SKM-1 (cell line): ENCODE measurements at regions not wholly inside any gene's neighbourhood (a gene's known extent, or its start where the extent isn't known, plus 50 kb on each side); places are given as distances from the start of the nearest gene placed in this dataset.
A peak's percentile ranks its signal among the peaks of the same experiment; 100 is the strongest.

Experiments used
- DNase-seq: peaks from one replicate; lab custom pipeline; 2025; ENCODE audit not compliant: unreplicated experiment; lab: John Stamatoyannopoulos, UW

DNA sequence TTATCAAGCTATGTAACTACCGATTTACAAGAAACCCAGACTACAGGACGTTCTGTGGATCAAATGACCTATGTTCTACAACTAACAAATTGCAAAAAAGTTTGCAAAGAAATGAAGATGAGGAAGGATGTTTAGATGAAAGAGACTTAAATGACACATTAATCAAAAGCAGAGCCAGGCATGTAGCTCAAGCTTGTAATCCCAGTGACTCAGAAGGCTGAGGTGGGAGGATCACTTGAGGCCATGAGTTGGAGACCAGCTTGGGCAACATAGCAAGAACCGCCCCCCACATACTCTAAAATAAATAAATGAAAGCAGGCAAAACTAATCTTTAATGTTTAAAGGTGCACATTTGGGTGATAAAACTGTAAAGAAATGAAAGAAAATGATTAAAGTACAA is 331.9 kb downstream of the BTG1 start:
- no peak for DNase-seq

- DNase-seq: peak; percentile 6
These were observed 334.0 kb downstream of the BTG1 start for GRCh38 chr12:91811481-91812287.

- no peak for DNase-seq
These were observed 334.9 kb downstream of the BTG1 start for GRCh38 chr12:91810531-91811451.

DNA sequence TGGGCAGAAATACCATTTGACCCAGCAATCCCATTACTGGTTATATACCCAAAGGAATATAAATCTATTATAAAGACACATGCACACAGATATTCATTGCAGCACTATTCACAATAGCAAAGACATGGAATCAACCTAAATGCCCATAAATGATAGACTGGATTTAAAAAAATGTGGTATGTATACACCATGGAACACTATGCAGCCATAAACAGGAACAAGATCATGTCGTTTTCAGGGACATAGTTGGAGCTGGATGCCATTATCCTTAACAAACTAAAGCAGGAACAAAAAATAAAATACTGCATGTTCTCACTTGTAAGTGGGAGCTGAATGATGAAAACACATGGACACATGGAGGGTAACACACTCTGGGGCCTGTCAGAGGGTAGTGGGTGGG is 335.6 kb downstream of the BTG1 start:
- DNase-seq: no peak

DNA sequence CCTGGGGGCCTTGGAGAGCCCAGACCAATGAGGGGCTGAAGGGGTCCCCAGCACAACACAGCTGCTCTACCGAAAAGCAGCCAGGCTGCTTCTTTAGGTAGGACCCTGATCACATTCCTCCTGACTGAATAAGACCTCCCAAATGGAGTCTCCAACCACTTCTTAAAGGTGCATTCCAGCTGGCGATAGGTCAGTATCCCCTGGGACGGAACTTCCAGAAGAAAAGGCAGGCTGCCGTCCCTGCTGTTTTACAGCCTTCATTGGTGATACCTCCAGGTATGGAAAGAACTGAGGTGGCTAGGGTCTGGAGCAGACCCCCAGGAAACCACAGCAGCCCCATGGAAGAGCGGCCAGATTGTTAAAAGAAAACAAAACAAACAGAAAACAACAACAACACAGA is 340.6 kb downstream of the BTG1 start:
- DNase-seq: no peak

- DNase-seq: no peak
These were observed 341.1 kb downstream of the BTG1 start for GRCh38 chr12:91804533-91804932.

DNA sequence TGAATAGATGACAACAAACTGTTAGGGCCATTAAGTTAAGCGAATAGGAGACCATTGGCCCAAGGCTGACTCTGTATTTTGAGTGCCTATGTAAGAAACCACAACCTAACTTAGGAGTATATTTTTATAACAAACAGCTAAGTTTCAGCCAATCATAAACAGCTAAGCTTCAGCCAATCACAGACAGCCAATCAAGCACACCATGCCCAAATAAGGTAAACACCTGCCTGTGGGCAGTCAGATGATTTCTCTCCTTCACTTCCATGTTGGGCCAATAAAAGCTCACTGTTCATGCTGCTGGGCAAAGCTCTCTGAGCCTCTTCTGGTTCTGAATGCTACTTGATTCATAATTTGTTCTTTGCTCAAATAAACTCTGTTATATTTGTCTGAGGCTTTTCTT is 344.6 kb downstream of the BTG1 start:
- no peak for DNase-seq

DNA sequence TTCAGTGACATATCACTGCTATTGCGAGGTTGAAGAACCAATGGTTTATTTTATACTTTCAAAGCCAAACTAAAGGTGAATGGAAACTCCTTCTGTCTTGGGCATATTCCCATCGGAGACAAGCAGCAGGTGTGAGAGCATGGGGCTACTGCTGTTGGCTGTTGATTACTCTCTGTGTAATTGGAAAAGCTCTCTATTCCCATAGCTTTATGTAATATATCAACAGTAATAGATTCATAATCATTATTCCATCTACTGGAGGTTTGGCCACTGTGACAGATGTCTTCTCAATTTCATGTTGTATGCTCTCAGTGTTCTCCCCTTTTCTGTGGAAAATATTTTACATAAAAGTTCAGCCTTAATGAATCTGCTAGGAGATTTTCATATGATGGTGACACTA is 352.0 kb downstream of the BTG1 start:
- DNase-seq: no peak

DNA sequence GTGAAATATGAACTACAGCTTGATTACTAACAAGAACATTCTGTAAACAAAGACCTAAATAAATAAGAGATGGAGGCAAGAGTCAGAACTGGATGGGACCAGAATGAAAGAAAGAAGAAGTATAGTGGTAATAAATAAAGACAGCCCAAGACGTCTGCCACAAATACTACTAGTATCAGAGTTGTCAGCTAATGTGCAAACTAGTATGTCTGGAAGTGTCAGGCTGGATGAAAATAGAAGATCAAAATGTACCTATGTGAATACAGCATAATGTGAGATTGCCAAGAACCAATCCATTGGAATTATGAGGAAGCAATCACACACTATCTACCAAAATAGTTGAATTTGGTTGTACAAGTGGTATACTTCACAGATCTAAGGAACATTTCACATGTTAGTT is 353.0 kb downstream of the BTG1 start:
- no peak for DNase-seq

- no peak for DNase-seq
These were observed 359.0 kb downstream of the BTG1 start for GRCh38 chr12:91786499-91787272.

DNA sequence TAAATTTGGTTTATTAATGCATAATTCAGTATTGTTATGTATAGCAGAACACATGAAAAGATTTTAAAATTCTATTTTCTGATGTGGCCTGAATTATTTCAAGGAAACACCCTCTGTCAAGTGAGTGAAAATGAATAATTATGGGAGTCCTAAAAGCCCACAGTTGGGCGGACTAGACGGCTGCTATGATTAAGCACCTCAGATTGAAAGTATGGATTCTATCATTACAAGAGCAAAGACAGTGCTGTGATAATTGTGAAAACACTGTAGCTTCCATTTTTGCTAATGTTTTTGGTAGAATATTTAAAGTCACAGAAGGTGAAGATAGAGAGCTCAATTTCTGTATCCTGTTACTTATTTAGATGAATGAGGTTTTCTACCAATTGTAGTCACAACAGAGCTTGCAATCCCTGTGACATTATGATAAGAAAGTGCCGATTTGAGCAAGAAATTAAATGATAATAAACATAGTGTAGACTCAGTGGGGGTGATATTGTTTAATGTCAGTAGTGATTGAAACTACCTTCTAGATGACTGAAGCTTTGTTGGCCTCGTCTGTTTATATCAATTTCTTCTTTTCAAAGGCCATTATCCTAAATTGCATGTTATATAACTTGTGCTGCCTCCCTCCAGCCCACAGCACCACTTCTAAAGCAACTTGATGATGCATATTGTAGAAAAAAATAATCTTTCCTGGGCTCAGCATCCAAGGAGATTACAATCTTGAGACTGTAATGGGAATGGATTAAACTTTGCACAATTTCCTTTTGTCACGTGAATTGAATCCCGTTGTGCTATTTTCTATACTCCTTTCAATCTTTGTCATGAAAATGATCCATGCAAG is 359.8 kb downstream of the BTG1 start:
- DNase-seq: no peak

DNA sequence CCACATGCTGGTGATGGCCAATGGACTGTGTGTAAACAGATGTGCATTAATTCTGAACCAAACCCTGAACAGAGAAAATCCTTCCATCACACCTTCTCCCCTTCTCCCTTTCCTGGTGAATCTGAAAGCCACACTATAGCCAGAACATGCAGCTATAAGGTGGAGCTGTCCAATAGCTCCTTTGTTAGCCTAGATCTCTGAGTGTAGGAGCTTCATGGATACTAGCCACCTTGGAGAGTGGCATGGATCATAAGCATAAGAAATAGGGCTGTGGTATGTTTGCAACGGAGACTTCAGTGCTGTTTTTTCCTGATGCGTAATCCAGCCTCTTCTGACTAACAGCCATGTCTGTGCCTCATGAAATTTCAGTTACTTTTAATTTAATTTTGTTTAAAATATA is 364.5 kb downstream of the BTG1 start:
- DNase-seq: no peak

- DNase-seq: no peak
These were observed 366.7 kb downstream of the BTG1 start for GRCh38 chr12:91778938-91779400.

- no peak for DNase-seq
These were observed 367.4 kb downstream of the BTG1 start for GRCh38 chr12:91778091-91778832.

- DNase-seq: no peak
These were observed 368.2 kb downstream of the BTG1 start for GRCh38 chr12:91777268-91777992.

GRCh38 chr12:91774434-91774921 is 371.2 kb downstream of the BTG1 start:
- no peak for DNase-seq

DNA sequence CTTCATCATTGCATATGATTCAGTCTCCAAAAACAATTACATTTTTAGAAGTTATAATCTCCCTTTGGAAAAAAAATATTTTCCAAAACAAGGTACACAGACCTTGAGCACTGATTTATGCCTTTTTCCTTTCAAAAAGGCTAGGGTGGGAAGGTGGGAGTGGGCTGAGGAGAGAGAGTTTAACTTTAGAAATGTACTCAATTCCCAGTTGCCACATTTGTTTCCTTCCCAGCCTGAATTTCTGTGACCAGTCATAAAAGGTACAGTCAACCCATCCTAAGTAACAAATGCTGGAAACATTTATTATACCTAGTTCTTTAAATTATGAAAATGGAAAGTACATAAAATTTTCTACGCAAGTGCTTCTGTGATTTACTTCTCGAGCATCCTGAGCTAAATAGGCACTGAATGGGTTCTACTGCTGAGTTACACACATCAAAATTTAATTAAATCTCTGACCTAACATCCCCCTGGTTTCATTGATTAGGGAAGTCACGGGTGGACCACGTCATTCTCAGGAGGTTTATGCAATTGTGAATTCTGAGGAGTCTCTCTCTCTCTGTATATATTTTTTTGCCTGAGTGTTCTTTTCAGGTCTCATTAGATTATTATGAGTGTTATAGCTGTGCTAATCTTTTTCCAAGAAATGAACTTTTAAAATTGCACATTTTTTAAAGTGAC is 371.8 kb downstream of the BTG1 start:
- no peak for DNase-seq

GRCh38 chr12:91772411-91772810 is 373.2 kb downstream of the BTG1 start:
- no peak for DNase-seq
